Stomach smooth muscle (tissue), 2 donors: ENCODE measurements at regions not wholly inside any gene's neighbourhood (a gene's known extent, or its start where the extent isn't known, plus 50 kb on each side); places are given as distances from the start of the nearest gene placed in this dataset.

Experiments
- H3K27ac ChIP-seq: one replicate; pipeline ENCODE4 v1.7.0; 2013; ENCODE audit warnings: mild to moderate bottlenecking, low read length, inconsistent platforms
- H3K27me3 ChIP-seq, 2 donors: one replicate each; pipeline ENCODE4 v1.7.0; 2013; ENCODE audit warnings: low read length in 2 of 2; ENCODE audit not compliant: insufficient read depth in 2 of 2, control insufficient read depth in 1 of 2
- H3K36me3 ChIP-seq, 2 donors: one replicate each; pipeline ENCODE4 v1.7.0; 2013; ENCODE audit warnings: low read length in 2 of 2; ENCODE audit not compliant: control insufficient read depth in 2 of 2, insufficient read depth in 2 of 2
- H3K4me1 ChIP-seq: one replicate; pipeline ENCODE4 v1.7.0; 2013; ENCODE audit warnings: low read length; ENCODE audit not compliant: control insufficient read depth, insufficient read depth
- H3K4me3 ChIP-seq, 2 donors: one replicate each; pipeline ENCODE4 v1.7.0; 2013; ENCODE audit warnings: low read length in 2 of 2
- H3K9ac ChIP-seq, 2 donors: one replicate each; pipeline ENCODE4 v1.7.0; 2013; ENCODE audit warnings: low read length in 2 of 2, mild to moderate bottlenecking in 1 of 2
- H3K9me3 ChIP-seq, 2 donors: one replicate each; pipeline ENCODE4 v1.7.0; 2013; ENCODE audit warnings: low read length in 2 of 2; ENCODE audit not compliant: control insufficient read depth in 2 of 2
- donor health status: healthy.
- donor health status: Pancreatic carcinoma.

- no peaks in the 10 kb centered on the region for H3K4me1 ChIP-seq
- H3K4me3 ChIP-seq: no peak overlapping the region
These were observed 516.4 kb downstream of the GBE1 start for GRCh38 chr3:81245043-81245442.

DNA sequence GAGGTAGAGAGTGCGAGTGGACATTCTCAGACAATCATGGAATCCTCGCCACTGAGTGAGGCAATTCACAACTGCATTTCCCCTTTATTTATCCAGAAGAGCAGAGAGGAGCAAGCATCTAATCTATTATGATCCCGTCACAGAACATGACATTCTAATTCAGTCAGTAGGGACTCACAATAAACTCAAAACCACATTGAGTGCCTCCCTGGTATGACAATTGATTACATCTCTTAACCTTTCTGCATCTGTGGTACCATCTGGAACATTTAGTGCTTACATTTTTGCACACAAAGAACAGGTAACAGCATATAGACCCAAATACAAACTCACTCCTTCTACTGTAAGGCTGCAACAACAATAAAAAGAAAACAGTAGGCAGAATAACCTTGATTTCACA lies 517.2 kb downstream of the GBE1 start:
- no peaks in the 10 kb centered on the region for H3K36me3 ChIP-seq
- no peak overlapping the region for H3K4me3 ChIP-seq
- no peaks in the 10 kb centered on the region for H3K9me3 ChIP-seq
- H3K27me3 ChIP-seq: no peaks in the 10 kb centered on the region
- no peak overlapping the region for H3K27ac ChIP-seq
- H3K9ac ChIP-seq: no peak overlapping the region
- no peaks in the 10 kb centered on the region for H3K4me1 ChIP-seq

More at GRCh38 chr3:81245043-81245442, 516.4 kb downstream of the GBE1 start:
- H3K9me3 ChIP-seq: no peaks in the 10 kb centered on the region
- no peak overlapping the region for H3K27ac ChIP-seq
- H3K27me3 ChIP-seq: no peaks in the 10 kb centered on the region
- H3K36me3 ChIP-seq: no peaks in the 10 kb centered on the region
- H3K9ac ChIP-seq: no peak overlapping the region

GRCh38 chr3:81242871-81243270 lies 518.6 kb downstream of the GBE1 start:
- no peaks in the 10 kb centered on the region for H3K4me1 ChIP-seq
- no peak overlapping the region for H3K27ac ChIP-seq
- H3K4me3 ChIP-seq: no peak overlapping the region
- no peaks in the 10 kb centered on the region for H3K27me3 ChIP-seq
- H3K36me3 ChIP-seq: no peaks in the 10 kb centered on the region
- no peaks in the 10 kb centered on the region for H3K9me3 ChIP-seq
- no peak overlapping the region for H3K9ac ChIP-seq

DNA sequence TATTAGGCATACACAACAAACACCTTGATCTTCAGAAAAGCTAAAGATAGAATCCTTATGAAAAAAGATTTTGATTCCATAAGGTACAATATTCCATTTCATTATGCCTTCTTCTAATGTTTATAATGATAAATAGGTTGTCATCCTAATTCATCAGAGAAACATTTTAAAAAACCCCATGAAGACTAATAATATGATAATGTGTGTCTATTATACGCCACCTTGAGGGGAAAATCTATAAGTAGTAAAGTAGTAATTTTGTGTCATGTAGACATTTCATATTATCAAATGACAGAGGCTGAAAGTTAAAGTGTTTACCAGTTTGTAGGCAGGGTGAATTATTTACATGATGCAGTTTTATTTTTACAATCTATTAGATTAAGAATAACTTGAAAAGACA lies 524.3 kb downstream of the GBE1 start:
- no peaks in the 10 kb centered on the region for H3K9me3 ChIP-seq
- no peak overlapping the region for H3K4me3 ChIP-seq
- H3K9ac ChIP-seq: no peak overlapping the region
- H3K36me3 ChIP-seq: no peaks in the 10 kb centered on the region
- no peaks in the 10 kb centered on the region for H3K4me1 ChIP-seq
- H3K27ac ChIP-seq: no peak overlapping the region
- H3K27me3 ChIP-seq: no peaks in the 10 kb centered on the region

- Histone ChIP-seq H3K27me3 (no peaks in the 10 kb centered on the region), H3K4me1 (no peaks in the 10 kb centered on the region), H3K9me3 (no peaks in the 10 kb centered on the region), H3K36me3 (no peaks in the 10 kb centered on the region), H3K9ac (no peak overlapping the region), H3K4me3 (no peak overlapping the region), H3K27ac (no peak overlapping the region)
These were observed 543.4 kb downstream of the GBE1 start for GRCh38 chr3:81218023-81218422.

- Histone ChIP-seq H3K9me3 (no peaks in the 10 kb centered on the region), H3K4me3 (no peak overlapping the region), H3K4me1 (no peaks in the 10 kb centered on the region), H3K27me3 (no peaks in the 10 kb centered on the region), H3K9ac (no peak overlapping the region), H3K36me3 (no peaks in the 10 kb centered on the region), H3K27ac (no peak overlapping the region)
These were observed 544.3 kb downstream of the GBE1 start for GRCh38 chr3:81217101-81217500.

GRCh38 chr3:81216192-81216591 lies 545.3 kb downstream of the GBE1 start:
- Histone ChIP-seq H3K4me3 (no peak overlapping the region), H3K27ac (no peak overlapping the region), H3K4me1 (no peaks in the 10 kb centered on the region), H3K27me3 (no peaks in the 10 kb centered on the region), H3K9me3 (no peaks in the 10 kb centered on the region), H3K36me3 (no peaks in the 10 kb centered on the region), H3K9ac (no peak overlapping the region)

DNA sequence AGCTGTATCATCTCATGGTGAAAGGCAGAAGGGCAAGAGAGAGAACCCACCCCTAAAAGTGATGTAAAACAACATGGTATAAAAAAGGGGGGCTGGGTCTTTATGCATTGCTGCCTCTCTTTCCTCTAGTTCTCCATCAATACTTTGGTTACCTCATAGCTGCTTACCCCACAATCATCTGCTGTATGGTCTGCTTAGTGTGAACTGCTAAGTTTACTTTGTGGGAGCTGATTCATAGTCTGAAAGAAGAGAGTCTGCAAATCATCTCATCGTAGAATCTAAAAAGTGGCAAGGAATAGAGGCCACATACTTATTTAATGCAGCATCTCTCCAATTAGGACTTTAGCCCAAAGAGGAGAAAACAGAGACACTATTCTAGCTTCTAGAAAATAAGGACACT lies 546.8 kb downstream of the GBE1 start:
- Histone ChIP-seq H3K4me3 (no peak overlapping the region), H3K4me1 (no peaks in the 10 kb centered on the region), H3K9me3 (no peaks in the 10 kb centered on the region), H3K9ac (no peak overlapping the region), H3K27ac (no peak overlapping the region), H3K36me3 (no peaks in the 10 kb centered on the region), H3K27me3 (no peaks in the 10 kb centered on the region)

DNA sequence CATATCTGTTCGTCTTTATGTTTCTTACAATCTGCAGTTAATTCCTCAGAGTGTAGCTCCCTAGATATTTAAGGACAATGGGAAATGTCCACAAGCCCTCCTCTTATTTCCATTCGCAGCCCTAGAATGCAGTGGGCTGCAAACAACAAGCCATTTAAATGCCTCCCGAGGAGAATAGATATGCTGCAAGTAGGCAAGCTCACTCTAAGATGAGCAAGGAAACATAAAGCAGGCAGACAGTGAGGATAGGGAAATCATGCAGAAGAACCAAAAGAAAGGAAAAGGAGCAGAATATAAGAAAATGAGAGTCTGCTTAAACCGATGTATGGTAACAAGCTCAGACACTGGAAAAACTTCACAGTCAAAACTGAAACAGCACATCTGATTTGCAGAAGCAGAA lies 561.9 kb downstream of the GBE1 start:
- H3K4me3 ChIP-seq: no peak overlapping the region
- no peaks in the 10 kb centered on the region for H3K9me3 ChIP-seq
- no peaks in the 10 kb centered on the region for H3K27me3 ChIP-seq
- no peaks in the 10 kb centered on the region for H3K4me1 ChIP-seq
- H3K36me3 ChIP-seq: no peaks in the 10 kb centered on the region
- no peak overlapping the region for H3K9ac ChIP-seq
- H3K27ac ChIP-seq: no peak overlapping the region

DNA sequence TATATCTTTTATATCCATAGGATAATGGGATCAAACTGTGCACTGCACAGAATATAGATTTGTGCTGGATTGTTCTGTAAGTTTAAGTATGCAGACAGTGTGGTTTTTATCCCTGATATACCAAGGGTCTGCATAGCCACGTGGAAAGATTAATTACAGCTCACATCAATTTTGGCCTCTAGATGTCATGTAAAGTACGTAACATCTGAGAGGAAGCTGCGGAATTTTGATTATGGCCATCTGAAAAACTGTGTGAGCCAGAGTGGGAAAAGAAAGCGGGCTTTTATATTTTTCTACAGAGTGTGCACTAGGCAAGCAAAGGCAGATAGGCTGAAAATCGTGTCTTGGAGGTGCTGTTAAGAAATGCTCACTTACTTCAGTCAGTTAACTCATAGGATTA lies 562.7 kb downstream of the GBE1 start:
- no peak overlapping the region for H3K27ac ChIP-seq
- H3K4me1 ChIP-seq: no peaks in the 10 kb centered on the region
- H3K9ac ChIP-seq: no peak overlapping the region
- H3K4me3 ChIP-seq: no peak overlapping the region
- no peaks in the 10 kb centered on the region for H3K36me3 ChIP-seq
- no peaks in the 10 kb centered on the region for H3K27me3 ChIP-seq
- H3K9me3 ChIP-seq: no peaks in the 10 kb centered on the region

DNA sequence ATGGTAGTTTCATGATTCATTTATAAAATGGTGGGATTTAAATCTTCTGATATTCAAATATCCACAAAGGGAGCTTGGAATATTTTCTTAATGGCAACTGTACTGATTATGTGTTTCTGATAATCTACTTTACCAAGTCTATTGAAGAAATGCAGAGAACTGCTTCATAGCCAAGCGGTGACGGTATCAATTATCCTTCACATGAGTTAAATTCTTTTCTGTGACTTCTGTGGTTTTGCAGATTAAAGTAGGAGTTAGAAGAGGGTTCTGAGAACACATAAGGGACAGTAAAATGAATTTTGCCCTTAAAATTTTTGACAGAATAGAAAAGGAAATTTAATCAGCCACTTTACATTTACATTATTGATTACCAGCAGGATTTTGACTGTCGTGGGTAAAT lies 563.2 kb downstream of the GBE1 start:
- Histone ChIP-seq H3K4me3 (no peak overlapping the region), H3K9me3 (no peaks in the 10 kb centered on the region), H3K36me3 (no peaks in the 10 kb centered on the region), H3K27ac (no peak overlapping the region), H3K9ac (no peak overlapping the region), H3K4me1 (no peaks in the 10 kb centered on the region), H3K27me3 (no peaks in the 10 kb centered on the region)

GRCh38 chr3:81197386-81197785 lies 564.1 kb downstream of the GBE1 start:
- Histone ChIP-seq H3K4me1 (no peaks in the 10 kb centered on the region), H3K9ac (no peak overlapping the region), H3K9me3 (no peaks in the 10 kb centered on the region), H3K36me3 (no peaks in the 10 kb centered on the region), H3K4me3 (no peak overlapping the region), H3K27ac (no peak overlapping the region), H3K27me3 (no peaks in the 10 kb centered on the region)
